Choroid plexus epithelial cell (primary cell): ENCODE measurements at regions not wholly inside any gene's neighbourhood (a gene's known extent, or its start where the extent isn't known, plus 50 kb on each side); places are given as distances from the start of the nearest gene placed in this dataset.

ENCODE experiments used
- DNase-seq: peaks from one replicate; pipeline ENCODE4 v3.0.0-alpha.2; 2010; ENCODE audit warnings: low read depth
- H3K4me3 ChIP-seq: 2 replicates; pipeline ENCODE4 v1.5.1; 2011; ENCODE audit warnings: low read depth, mild to moderate bottlenecking, control low read depth, low read length, moderate library complexity
- CTCF ChIP-seq: conservative IDR thresholded peaks from 2 replicates; pipeline ENCODE4 v1.5.1; 2011; ENCODE audit warnings: low read depth, mild to moderate bottlenecking, control low read depth, inconsistent platforms, low read length, moderate library complexity

GRCh38 chr2:39512434-39512935, 75.4 kb upstream of the MAP4K3 start:
- H3K4me3 ChIP-seq = no peak overlapping the region
- no peak for DNase-seq
- TF ChIP-seq CTCF = no peak

DNA sequence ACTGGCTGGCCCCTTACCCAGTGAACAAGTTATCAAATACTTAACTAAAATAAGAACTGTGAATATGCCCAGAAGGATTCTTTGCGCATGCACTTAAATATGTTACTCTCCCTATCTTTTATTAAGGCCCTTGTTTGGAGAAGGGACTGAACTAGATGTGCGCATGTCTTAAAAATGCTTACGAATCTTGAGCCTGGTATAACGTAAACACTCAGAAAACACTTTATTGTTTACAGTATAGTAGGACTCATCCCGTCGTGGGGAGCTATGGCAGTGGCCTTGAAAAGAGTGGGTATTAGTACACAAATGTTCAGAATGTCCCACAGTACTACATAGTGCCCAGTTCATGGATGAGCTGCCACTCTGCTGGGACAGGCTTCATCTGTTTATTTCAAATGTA, 75.9 kb upstream of the MAP4K3 start:
- no peak overlapping the region for H3K4me3 ChIP-seq
- no peak for DNase-seq
- TF ChIP-seq CTCF = no peak

DNA sequence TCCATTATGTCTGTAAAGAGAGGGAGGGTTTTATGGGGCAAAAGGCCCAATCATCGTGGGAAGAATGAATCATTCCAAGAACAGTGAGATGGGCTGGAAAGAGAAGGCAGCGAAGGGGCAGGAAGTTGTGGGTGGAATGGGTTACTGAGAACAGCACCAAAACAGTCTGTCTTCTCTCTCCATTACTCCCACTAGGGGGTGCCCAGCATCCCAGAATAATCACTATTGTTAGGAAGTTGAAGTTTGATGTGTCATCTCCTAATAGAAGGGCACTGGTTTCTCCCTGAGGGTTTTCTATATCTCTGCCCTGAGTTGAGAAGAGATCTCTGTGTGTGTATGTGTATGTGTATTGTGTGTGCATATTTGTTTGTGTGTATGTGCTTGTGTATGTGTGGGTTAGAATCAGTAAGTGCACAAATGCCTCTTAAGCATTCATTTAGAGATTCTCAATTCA, 76.6 kb upstream of the MAP4K3 start:
- DNase-seq = peak; percentile 94
- H3K4me3 ChIP-seq = no peak overlapping the region
- TF ChIP-seq CTCF = peak; percentile 80

- DNase-seq = no peak
- no peak for TF ChIP-seq CTCF
- H3K4me3 ChIP-seq = no peak overlapping the region
Observed at GRCh38 chr2:39514825-39515224, 77.7 kb upstream of the MAP4K3 start.

DNA sequence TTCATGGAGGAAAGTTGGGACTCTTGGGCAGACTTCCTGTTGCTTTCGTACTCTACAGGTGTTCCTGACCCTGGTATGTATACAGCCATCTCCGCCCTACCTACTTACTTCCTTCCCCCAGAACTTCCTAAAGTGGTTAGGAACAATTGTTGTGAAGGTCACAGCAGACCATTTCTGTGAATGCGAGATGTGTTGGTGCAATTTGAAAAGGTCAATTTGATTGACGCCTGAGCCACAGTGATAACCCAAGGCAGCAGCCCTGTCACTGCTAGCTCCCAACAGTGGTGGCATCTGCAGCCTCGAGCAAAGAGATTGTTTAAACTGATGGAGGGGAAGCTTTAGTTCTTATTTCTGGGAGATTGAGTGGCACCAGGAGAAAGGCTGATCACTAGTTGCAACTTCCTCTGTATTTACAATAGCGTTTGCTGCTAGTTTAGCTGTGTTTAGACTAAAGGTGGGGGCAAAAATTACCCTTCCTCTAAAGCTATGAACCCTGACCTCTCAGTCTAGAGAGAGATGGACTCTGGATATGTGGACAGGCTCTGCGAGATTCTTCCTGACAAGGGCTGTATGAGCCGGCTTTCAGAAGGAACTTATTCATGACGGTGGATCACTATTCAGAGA, 78.3 kb upstream of the MAP4K3 start:
- H3K4me3 ChIP-seq = no peak overlapping the region
- no peak for DNase-seq
- TF ChIP-seq CTCF = no peak

DNA sequence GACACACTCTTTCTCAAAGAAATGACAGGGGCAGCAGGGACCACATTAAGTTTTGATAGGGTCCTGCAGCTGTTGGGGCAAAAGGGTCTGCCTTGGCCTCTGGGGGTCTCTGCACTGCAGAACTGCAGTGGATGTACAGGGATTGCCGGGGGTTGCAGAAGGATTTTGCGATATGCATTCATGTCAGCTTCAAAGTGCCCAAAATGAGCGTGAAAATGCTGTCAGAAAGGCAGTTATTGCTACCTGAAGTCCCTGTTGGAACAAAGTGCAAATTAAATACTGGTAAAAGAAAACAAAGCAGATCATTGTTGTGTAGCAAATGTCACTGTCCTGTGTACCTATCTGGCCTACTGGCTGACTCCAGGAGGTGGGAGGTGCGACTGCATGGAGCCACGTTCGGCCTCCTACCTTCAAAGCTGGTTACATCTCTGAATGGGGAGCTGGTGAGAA, 78.8 kb upstream of the MAP4K3 start:
- no peak for DNase-seq
- TF ChIP-seq CTCF = no peak
- H3K4me3 ChIP-seq = no peak overlapping the region
